Progenitor cell of endocrine pancreas (in vitro differentiated cells): ENCODE measurements at regions not wholly inside any gene's neighbourhood (a gene's known extent, or its start where the extent isn't known, plus 50 kb on each side); places are given as distances from the start of the nearest gene placed in this dataset.

Source experiments
- DNase-seq: peaks from one replicate; pipeline ENCODE4 v3.0.0; 2021; ENCODE audit warnings: low spot score; ENCODE audit not compliant: unreplicated experiment
- H3K27ac Mint-ChIP-seq: 2 replicates; pipeline ENCODE4 v1.8.0; 2021; ENCODE audit warnings: mild to moderate bottlenecking, moderate library complexity, mixed read lengths
- H3K27me3 Mint-ChIP-seq: 2 replicates; pipeline ENCODE4 v1.8.0; 2021; ENCODE audit warnings: mixed read lengths
- H3K36me3 Mint-ChIP-seq: 2 replicates; pipeline ENCODE4 v1.8.0; 2022; ENCODE audit warnings: mixed read lengths; ENCODE audit not compliant: insufficient read depth
- H3K4me1 Mint-ChIP-seq: 2 replicates; pipeline ENCODE4 v1.8.0; 2021; ENCODE audit warnings: low read depth, mixed read lengths
- H3K4me3 Mint-ChIP-seq: 2 replicates; pipeline ENCODE4 v1.8.0; 2021; ENCODE audit warnings: low read depth, mild to moderate bottlenecking, moderate library complexity, mixed read lengths
- H3K9me3 Mint-ChIP-seq: 2 replicates; pipeline ENCODE4 v1.8.0; 2021; ENCODE audit warnings: low read depth, mixed read lengths
- CTCF ChIP-seq: fragments of 200-600 bp; sonication (generic); IDR thresholded peaks from one replicate; pipeline ENCODE4 v1.5.0; 2021; ENCODE audit warnings: antibody characterized with exemption, mild to moderate bottlenecking; ENCODE audit not compliant: unreplicated experiment

GRCh38 chr2:215760557-215760956 is 252.8 kb downstream of the MREG start:
- H3K27ac Mint-ChIP-seq: no peak overlapping the region
- H3K4me1 Mint-ChIP-seq: no peaks in the 10 kb centered on the region
- H3K4me3 Mint-ChIP-seq: no peak overlapping the region
- TF ChIP-seq CTCF: no peak
- DNase-seq: no peak
- no peaks in the 10 kb centered on the region for H3K27me3 Mint-ChIP-seq
- peaks cover 2% of the 10 kb centered on the region for H3K36me3 Mint-ChIP-seq
- H3K9me3 Mint-ChIP-seq: peaks cover 12% of the 10 kb centered on the region

- no peaks in the 10 kb centered on the region for H3K27me3 Mint-ChIP-seq
- TF ChIP-seq CTCF: no peak
- H3K27ac Mint-ChIP-seq: no peak overlapping the region
- H3K9me3 Mint-ChIP-seq: peaks cover 15% of the 10 kb centered on the region
- no peak overlapping the region for H3K4me3 Mint-ChIP-seq
- H3K4me1 Mint-ChIP-seq: no peaks in the 10 kb centered on the region
- DNase-seq: no peak
- H3K36me3 Mint-ChIP-seq: peaks cover 2% of the 10 kb centered on the region
Measured at GRCh38 chr2:215760091-215760490, 253.3 kb downstream of the MREG start.

GRCh38 chr2:215758691-215759090 is 254.7 kb downstream of the MREG start:
- Mint-ChIP-seq H3K27ac (no peak overlapping the region), H3K36me3 (peaks cover 2% of the 10 kb centered on the region), H3K9me3 (peaks cover 15% of the 10 kb centered on the region)

GRCh38 chr2:215756346-215756730 is 257.0 kb downstream of the MREG start:
- TF ChIP-seq CTCF: no peak
- Mint-ChIP-seq H3K27ac (no peak overlapping the region), H3K4me1 (peaks cover 3% of the 10 kb centered on the region), H3K27me3 (no peaks in the 10 kb centered on the region), H3K4me3 (no peak overlapping the region), H3K9me3 (peaks cover 12% of the 10 kb centered on the region), H3K36me3 (no peaks in the 10 kb centered on the region)
- no peak for DNase-seq

More at GRCh38 chr2:215758691-215759090, 254.7 kb downstream of the MREG start:
- Mint-ChIP-seq H3K27me3 (no peaks in the 10 kb centered on the region), H3K4me1 (no peaks in the 10 kb centered on the region), H3K4me3 (no peak overlapping the region)
- no peak for DNase-seq
- no peak for TF ChIP-seq CTCF

GRCh38 chr2:215755641-215756345 is 257.6 kb downstream of the MREG start:
- no peak overlapping the region for H3K27ac Mint-ChIP-seq
- peaks cover 4% of the 10 kb centered on the region for H3K4me1 Mint-ChIP-seq
- H3K9me3 Mint-ChIP-seq: peaks cover 12% of the 10 kb centered on the region

More at GRCh38 chr2:215755641-215756345, 257.6 kb downstream of the MREG start:
- no peaks in the 10 kb centered on the region for H3K36me3 Mint-ChIP-seq
- DNase-seq: no peak
- TF ChIP-seq CTCF: no peak
- H3K27me3 Mint-ChIP-seq: no peaks in the 10 kb centered on the region
- H3K4me3 Mint-ChIP-seq: no peak overlapping the region
